Stomach (tissue), 4 donors: ENCODE measurements at regions not wholly inside any gene's neighbourhood (a gene's known extent, or its start where the extent isn't known, plus 50 kb on each side); places are given as distances from the start of the nearest gene placed in this dataset.

Experiments used
- CTCF ChIP-seq, 7 experiments: fragments of 450-650 bp in 4 of 7; fragments of 200-600 bp in 3 of 7; sonication (generic) in 3 of 7; IDR thresholded peaks; one replicate each; pipeline ENCODE4 v1.5.1; 2016 to 2019; ENCODE audit warnings: antibody characterized with exemption in 7 of 7, control low read depth in 2 of 7, mild to moderate bottlenecking in 1 of 7
- POLR2AphosphoS5 ChIP-seq, 3 donors: sonication (generic); formaldehyde crosslinking; IDR thresholded peaks; one replicate each; pipeline ENCODE4 v1.6.1; 2016; ENCODE audit warnings: antibody characterized with exemption in 3 of 3

GRCh38 chr14:42111355-42111754 is 504.7 kb downstream of the LRFN5 start:
- TF ChIP-seq CTCF (IDR thresholded peaks at IDR 0.05) = no peak
- TF ChIP-seq POLR2AphosphoS5 (IDR thresholded peaks at IDR 0.05) = no peak
